Epithelial cell of proximal tubule (primary cell): ENCODE measurements at regions not wholly inside any gene's neighbourhood (a gene's known extent, or its start where the extent isn't known, plus 50 kb on each side); places are given as distances from the start of the nearest gene placed in this dataset.

Experiments
- DNase-seq: peaks from one replicate; pipeline ENCODE4 v3.0.0-alpha.2; 2011; ENCODE audit warnings: low read depth
- H3K4me3 ChIP-seq: 2 replicates; pipeline ENCODE4 v1.5.1; 2011; ENCODE audit warnings: low read depth, mild to moderate bottlenecking, low read length
- TF ChIP-seq, protein P1 (sequence below): conservative IDR thresholded peaks from 2 replicates; pipeline ENCODE4 v1.5.1; 2012; ENCODE audit warnings: low read depth, mild to moderate bottlenecking, low read length

DNA sequence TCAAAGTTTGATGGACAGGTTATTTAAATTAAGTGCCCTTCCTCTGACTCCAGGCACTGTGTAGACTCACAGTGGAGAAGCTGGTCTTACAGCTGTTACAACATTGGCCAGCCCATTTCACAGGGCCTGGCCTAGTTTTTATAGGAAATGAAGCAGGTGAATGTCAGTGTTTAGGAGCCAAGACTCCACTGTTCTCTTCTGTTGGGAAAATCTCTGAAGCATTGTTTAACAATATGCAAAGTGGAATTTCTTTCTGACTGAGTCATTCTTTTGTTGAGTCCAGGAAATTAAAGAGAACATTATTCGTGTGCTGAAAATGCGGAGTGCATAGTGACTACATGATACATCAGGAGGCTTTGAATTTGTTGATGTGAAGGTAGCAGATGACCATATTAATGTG is 64.7 kb downstream of the ARRDC4 start:
- TF ChIP-seq, protein P1, sequence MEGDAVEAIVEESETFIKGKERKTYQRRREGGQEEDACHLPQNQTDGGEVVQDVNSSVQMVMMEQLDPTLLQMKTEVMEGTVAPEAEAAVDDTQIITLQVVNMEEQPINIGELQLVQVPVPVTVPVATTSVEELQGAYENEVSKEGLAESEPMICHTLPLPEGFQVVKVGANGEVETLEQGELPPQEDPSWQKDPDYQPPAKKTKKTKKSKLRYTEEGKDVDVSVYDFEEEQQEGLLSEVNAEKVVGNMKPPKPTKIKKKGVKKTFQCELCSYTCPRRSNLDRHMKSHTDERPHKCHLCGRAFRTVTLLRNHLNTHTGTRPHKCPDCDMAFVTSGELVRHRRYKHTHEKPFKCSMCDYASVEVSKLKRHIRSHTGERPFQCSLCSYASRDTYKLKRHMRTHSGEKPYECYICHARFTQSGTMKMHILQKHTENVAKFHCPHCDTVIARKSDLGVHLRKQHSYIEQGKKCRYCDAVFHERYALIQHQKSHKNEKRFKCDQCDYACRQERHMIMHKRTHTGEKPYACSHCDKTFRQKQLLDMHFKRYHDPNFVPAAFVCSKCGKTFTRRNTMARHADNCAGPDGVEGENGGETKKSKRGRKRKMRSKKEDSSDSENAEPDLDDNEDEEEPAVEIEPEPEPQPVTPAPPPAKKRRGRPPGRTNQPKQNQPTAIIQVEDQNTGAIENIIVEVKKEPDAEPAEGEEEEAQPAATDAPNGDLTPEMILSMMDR = no peak
- peak; percentile 75 for DNase-seq
- H3K4me3 ChIP-seq = no peak overlapping the region

DNA sequence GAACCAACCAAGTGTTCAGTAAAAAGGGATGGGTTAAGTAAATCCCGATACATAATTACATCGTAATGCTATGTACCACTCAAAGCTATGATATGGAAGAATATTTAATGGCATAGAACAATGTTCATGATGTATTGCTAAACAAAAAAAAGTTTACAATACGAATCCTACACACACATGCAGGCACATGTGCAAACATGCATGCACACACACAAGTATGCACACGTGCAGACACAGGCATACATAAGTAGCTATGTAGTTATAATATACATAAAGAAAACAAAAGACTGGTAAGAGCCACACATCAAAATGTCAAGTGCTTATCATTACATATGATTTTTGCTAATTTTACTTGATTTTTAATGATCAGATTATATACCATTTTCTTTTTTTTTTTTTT is 74.2 kb downstream of the ARRDC4 start:
- no peak for DNase-seq
- TF ChIP-seq, protein P1 = no peak
- H3K4me3 ChIP-seq = no peak overlapping the region

DNA sequence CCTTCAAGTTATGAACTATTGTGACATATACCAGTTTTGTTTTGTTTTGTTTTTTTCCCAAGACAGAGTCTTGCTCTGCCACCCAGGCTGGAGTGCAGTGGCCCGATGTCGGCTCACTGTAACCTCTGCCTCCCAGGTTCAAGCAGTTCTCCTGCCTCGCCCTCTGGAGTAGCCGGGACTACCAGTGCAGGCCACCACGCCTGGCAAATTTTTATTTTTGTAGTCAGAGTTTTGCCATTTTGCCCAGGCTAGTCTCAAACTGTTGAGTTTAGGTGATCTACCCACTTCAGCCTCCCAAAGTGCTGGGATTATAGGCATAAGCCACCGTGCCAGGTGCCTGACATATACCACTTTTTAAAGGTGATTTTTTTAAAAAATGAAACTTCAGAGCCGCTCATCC is 74.6 kb downstream of the ARRDC4 start:
- DNase-seq = no peak
- H3K4me3 ChIP-seq = no peak overlapping the region
- TF ChIP-seq, protein P1 = no peak

DNA sequence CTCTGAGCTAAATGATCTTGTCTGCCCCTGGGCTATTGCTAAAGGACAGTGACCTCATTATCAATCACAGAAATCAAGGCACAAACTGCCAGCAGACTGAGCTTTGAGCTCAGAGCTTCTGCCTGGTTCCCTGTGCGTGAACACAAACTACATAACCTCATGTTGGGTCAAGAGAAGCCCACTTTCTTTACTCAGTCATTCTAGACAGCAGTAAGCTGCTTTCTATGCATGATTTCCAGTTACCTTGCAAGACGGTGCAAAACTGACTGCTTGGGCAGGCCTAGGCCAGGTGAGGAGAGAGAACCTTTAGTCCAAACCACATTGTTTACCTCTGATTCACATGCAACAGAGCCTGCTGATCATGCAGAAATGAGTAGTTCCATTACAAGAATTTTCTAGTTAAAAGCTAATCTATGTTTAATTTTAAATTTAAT is 75.1 kb downstream of the ARRDC4 start:
- H3K4me3 ChIP-seq = no peak overlapping the region
- TF ChIP-seq, protein P1 = no peak
- peak; percentile 4 for DNase-seq

DNA sequence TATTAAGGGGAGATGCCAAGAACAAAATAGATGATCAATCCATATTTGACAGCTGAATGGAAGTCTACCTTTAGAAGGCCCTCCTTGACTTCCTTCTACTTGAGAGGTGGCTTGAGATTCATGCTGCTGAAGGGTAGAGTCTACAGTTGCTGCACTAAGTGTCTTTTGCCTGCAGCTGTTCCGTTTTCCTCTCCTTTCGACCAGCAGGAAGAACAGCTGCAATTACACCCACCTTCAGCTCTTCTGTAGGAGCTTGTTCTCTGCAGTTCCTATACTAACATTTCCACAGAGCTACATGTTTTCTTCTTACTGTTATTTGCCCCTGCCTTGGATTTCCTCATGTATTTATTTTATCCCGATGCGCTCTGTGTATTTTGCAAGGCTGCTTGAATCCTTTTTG is 79.1 kb downstream of the ARRDC4 start:
- H3K4me3 ChIP-seq = no peak overlapping the region
- DNase-seq = no peak
- TF ChIP-seq, protein P1 = no peak

DNA sequence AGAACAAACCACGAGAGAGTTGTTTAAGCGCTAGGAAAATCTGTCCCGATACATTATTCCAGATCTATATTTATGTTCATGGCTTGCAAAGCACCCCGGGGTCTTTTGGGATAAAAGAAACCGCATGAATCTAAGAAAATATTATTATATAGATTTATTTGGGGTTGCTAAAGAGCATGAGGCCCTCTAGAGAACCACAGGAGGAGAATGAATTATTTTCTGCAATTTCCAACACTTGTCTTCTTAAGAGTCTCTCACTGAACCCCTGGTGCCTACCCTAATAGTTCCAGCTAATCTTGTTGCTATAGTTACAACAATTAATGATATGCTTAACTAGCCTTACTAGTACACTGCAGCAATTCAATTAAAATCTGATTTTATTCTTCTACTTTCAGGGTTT is 79.6 kb downstream of the ARRDC4 start:
- DNase-seq = no peak

More for the DNA sequence above, 79.6 kb downstream of the ARRDC4 start:
- TF ChIP-seq, protein P1 = no peak
- no peak overlapping the region for H3K4me3 ChIP-seq
